ENCODE measurements at regions not wholly inside any gene's neighbourhood (a gene's known extent, or its start where the extent isn't known, plus 50 kb on each side); places are given as distances from the start of the nearest gene placed in this dataset.

GRCh38 chr4:181202240-181202639, 1041.0 kb upstream of the TENM3 start:
- TF ChIP-seq CTCF (IDR thresholded peaks at IDR 0.05; ENCODE audit: insufficient read depth, low read length): no peak
- TF ChIP-seq REST (IDR thresholded peaks at IDR 0.05; ENCODE audit: insufficient replicate concordance, low read depth): no peak
- no peak for TF ChIP-seq GABPA (IDR thresholded peaks at IDR 0.05; ENCODE audit: low read depth)
- no peak for TF ChIP-seq POLR2AphosphoS5 (IDR thresholded peaks at IDR 0.05; ENCODE audit: low read depth)

All from HL-60 (cell line).